Duodenal mucosa (tissue), 2 donors: ENCODE measurements at regions not wholly inside any gene's neighbourhood (a gene's known extent, or its start where the extent isn't known, plus 50 kb on each side); places are given as distances from the start of the nearest gene placed in this dataset.

Experiments used
- H3K27ac ChIP-seq: one replicate; pipeline ENCODE4 v1.7.0; 2013; ENCODE audit warnings: low read depth, low read length
- H3K27me3 ChIP-seq, 2 donors: one replicate each; pipeline ENCODE4 v1.7.0; 2013; ENCODE audit warnings: low read length in 2 of 2, control low read depth in 1 of 2; ENCODE audit not compliant: insufficient read depth in 2 of 2, control insufficient read depth in 1 of 2
- H3K36me3 ChIP-seq, 2 donors: one replicate each; pipeline ENCODE4 v1.7.0; 2013; ENCODE audit warnings: low read length in 2 of 2, control low read depth in 1 of 2; ENCODE audit not compliant: insufficient read depth in 2 of 2, control insufficient read depth in 1 of 2
- H3K4me1 ChIP-seq, 2 donors: one replicate each; pipeline ENCODE4 v1.7.0; 2013; ENCODE audit warnings: low read length in 2 of 2, control low read depth in 1 of 2; ENCODE audit not compliant: insufficient read depth in 2 of 2, control insufficient read depth in 1 of 2
- H3K4me3 ChIP-seq, 2 donors: one replicate each; pipeline ENCODE4 v1.7.0; 2013; ENCODE audit warnings: low read length in 2 of 2, low read depth in 1 of 2
- H3K9ac ChIP-seq, 2 donors: one replicate each; pipeline ENCODE4 v1.7.0; 2013; ENCODE audit warnings: low read length in 2 of 2, low read depth in 1 of 2
- H3K9me3 ChIP-seq, 2 donors: one replicate each; pipeline ENCODE4 v1.7.0; 2013; ENCODE audit warnings: low read length in 2 of 2, control low read depth in 1 of 2; ENCODE audit not compliant: control insufficient read depth in 1 of 2

- no peak overlapping the region for H3K27ac ChIP-seq
- no peaks in the 10 kb centered on the region for H3K27me3 ChIP-seq
- no peaks in the 10 kb centered on the region for H3K36me3 ChIP-seq
- H3K9me3 ChIP-seq: no peaks in the 10 kb centered on the region
- no peaks in the 10 kb centered on the region for H3K4me1 ChIP-seq
- H3K4me3 ChIP-seq: no peak overlapping the region
- no peak overlapping the region for H3K9ac ChIP-seq
These were observed 327.9 kb upstream of the DIO3 start for GRCh38 chr14:101233391-101233790.

DNA sequence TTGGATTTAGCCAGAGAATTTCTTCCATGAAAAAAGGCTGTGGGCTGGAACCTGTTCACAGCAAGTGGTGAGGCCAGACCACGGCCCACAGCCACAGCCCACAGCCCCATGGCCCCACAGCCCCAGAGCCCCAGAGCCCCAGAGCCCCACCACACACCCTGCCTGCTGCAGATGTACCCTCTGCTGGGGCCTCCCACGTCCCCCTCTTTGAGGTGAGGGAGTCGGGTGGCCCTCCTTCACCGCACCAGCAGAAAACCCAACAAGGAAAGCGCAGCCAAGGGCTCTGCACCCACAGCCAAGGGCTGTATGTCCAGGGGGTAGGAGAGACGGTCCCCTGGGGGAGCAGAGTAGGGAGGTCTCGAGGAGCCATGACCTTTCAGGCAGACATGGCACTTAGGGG is 327.5 kb upstream of the DIO3 start:
- Histone ChIP-seq H3K4me1 (no peaks in the 10 kb centered on the region), H3K9me3 (no peaks in the 10 kb centered on the region), H3K27me3 (no peaks in the 10 kb centered on the region), H3K4me3 (no peak overlapping the region), H3K27ac (no peak overlapping the region), H3K36me3 (no peaks in the 10 kb centered on the region), H3K9ac (no peak overlapping the region)

DNA sequence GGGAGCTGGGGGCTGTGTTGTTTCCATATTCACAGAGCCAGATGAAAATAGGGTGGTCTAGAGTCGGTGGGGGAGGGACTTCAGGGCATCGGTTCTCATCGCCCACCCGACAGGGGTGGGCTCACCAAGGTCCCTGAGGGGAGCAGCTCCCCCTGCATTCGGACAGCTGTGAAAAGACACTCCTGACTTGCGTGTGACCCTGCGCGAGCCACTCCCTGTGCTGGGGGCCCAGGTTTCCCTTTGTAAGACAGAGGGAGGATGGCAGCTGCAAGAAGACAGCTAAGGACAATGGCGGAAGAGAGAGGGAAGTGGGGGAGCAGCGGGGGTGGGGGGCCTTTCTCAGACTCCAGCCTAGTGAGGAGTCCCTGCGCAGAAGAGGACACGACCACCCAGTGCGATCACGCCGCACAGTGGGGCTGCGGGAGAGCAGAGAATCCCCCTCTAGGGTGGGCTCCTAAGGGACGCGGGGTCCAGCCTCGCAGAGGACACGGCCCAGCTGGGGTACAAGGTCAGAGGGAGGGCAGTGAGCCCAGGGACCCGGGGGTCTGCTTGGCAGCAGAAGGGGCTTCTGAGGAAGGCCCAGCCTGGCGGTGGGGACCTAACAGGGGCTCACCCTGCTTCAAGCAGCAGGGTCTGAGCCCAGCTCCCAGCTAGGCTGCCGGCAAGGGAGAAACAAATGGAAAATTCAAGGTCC is 326.9 kb upstream of the DIO3 start:
- no peaks in the 10 kb centered on the region for H3K4me1 ChIP-seq
- no peak overlapping the region for H3K27ac ChIP-seq
- no peaks in the 10 kb centered on the region for H3K9me3 ChIP-seq
- H3K36me3 ChIP-seq: no peaks in the 10 kb centered on the region
- H3K4me3 ChIP-seq: no peak overlapping the region
- no peaks in the 10 kb centered on the region for H3K27me3 ChIP-seq
- H3K9ac ChIP-seq: no peak overlapping the region

DNA sequence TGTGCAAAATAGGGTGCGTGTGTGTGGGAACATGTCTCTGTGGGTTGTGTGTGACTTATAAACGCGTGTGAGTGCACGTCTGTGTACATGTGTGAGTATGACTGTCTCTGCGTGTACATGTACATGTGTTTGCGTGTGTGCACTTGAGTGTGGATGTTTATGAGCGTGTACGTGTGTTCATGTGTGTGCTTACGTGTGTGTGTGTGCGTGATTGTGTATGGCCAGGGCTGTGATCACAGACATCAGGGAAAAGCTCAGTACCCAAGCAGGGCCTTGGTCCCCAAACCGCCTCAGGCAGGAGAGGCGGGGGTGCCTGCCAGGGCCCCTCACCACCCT is 326.3 kb upstream of the DIO3 start:
- Histone ChIP-seq H3K27me3 (no peaks in the 10 kb centered on the region), H3K9me3 (no peaks in the 10 kb centered on the region), H3K36me3 (no peaks in the 10 kb centered on the region), H3K27ac (no peak overlapping the region), H3K9ac (no peak overlapping the region), H3K4me3 (no peak overlapping the region), H3K4me1 (no peaks in the 10 kb centered on the region)

GRCh38 chr14:101235335-101236103 is 325.8 kb upstream of the DIO3 start:
- no peaks in the 10 kb centered on the region for H3K27me3 ChIP-seq
- no peaks in the 10 kb centered on the region for H3K4me1 ChIP-seq
- no peaks in the 10 kb centered on the region for H3K9me3 ChIP-seq
- no peak overlapping the region for H3K4me3 ChIP-seq
- H3K36me3 ChIP-seq: no peaks in the 10 kb centered on the region
- H3K9ac ChIP-seq: no peak overlapping the region
- no peak overlapping the region for H3K27ac ChIP-seq

DNA sequence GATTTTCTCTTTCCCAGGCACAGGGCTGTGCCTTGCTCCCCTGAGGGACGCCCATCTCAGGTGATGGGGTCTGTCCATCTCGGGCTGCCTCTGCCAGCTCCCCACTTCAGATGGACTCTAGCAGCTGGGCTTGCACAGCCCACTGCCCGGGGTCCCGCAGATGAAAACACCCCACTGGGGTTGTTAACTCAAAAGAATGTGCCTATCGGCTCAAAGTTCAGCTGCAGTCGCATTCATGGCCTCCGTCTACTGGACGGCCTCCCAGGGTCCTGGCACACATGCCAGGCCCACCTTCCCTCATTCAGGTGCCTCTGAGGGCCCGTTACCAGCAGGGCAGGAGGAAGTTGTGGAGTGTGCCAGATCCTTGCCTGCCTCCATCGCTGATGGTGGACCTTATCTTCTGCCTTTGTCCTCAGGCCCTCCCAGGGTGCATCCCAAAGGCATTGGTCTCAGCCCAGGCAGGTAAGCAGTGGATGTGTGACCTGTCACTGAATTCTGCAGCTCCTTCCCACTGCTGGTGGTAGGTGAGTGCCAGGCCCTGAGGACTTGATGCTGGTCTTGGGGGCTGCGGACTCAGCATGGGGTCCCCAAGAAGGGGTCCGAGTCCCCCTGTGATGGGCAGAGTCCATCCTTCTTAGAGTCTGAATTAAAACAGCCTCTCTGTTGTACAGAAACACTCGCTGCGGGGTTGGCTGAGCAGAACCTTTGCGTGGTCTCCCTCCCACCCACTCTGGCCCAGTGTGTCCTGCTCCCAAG is 324.6 kb upstream of the DIO3 start:
- no peaks in the 10 kb centered on the region for H3K9me3 ChIP-seq
- no peaks in the 10 kb centered on the region for H3K36me3 ChIP-seq
- H3K27me3 ChIP-seq: no peaks in the 10 kb centered on the region

GRCh38 chr14:101237252-101237616 is 324.1 kb upstream of the DIO3 start:
- H3K27me3 ChIP-seq: no peaks in the 10 kb centered on the region
- H3K36me3 ChIP-seq: no peaks in the 10 kb centered on the region
- H3K9ac ChIP-seq: no peak overlapping the region
- H3K4me3 ChIP-seq: no peak overlapping the region
- H3K9me3 ChIP-seq: no peaks in the 10 kb centered on the region
- no peaks in the 10 kb centered on the region for H3K4me1 ChIP-seq
- H3K27ac ChIP-seq: no peak overlapping the region

More for the DNA sequence above, 324.6 kb upstream of the DIO3 start:
- no peak overlapping the region for H3K9ac ChIP-seq
- no peak overlapping the region for H3K27ac ChIP-seq
- no peaks in the 10 kb centered on the region for H3K4me1 ChIP-seq
- H3K4me3 ChIP-seq: no peak overlapping the region

- H3K27ac ChIP-seq: no peak overlapping the region
- H3K36me3 ChIP-seq: no peaks in the 10 kb centered on the region
- H3K4me1 ChIP-seq: no peaks in the 10 kb centered on the region
- no peaks in the 10 kb centered on the region for H3K27me3 ChIP-seq
- no peak overlapping the region for H3K9ac ChIP-seq
- H3K9me3 ChIP-seq: no peaks in the 10 kb centered on the region
- no peak overlapping the region for H3K4me3 ChIP-seq
These were observed 322.2 kb upstream of the DIO3 start for GRCh38 chr14:101239065-101239464.

DNA sequence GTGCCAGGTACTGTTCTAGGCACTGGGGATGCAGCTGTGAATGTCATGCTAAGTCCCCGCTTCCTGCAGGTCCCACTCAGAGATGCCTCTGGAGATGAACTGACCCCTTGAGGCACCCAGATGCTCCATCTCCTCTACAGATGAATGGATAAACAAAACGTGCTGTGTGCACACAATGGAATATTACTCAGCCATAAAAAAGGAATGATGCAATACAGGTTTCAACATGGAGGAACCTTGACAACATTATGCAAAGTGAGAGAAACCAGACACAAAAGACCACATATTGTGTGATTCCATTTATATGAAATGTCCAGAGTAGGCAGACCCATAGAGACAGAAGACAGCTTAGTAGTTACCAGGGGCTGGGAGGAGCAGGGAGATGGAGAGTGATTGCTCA is 320.1 kb upstream of the DIO3 start:
- no peaks in the 10 kb centered on the region for H3K36me3 ChIP-seq
- no peak overlapping the region for H3K9ac ChIP-seq
- no peaks in the 10 kb centered on the region for H3K9me3 ChIP-seq
- H3K4me3 ChIP-seq: no peak overlapping the region
- no peaks in the 10 kb centered on the region for H3K4me1 ChIP-seq
- H3K27me3 ChIP-seq: no peaks in the 10 kb centered on the region
- no peak overlapping the region for H3K27ac ChIP-seq

- H3K9ac ChIP-seq: no peak overlapping the region
- H3K27ac ChIP-seq: no peak overlapping the region
- H3K36me3 ChIP-seq: no peaks in the 10 kb centered on the region
- no peaks in the 10 kb centered on the region for H3K27me3 ChIP-seq
- H3K4me1 ChIP-seq: no peaks in the 10 kb centered on the region
- no peaks in the 10 kb centered on the region for H3K9me3 ChIP-seq
- no peak overlapping the region for H3K4me3 ChIP-seq
These were observed 319.5 kb upstream of the DIO3 start for GRCh38 chr14:101241807-101242278.
